Bronchial epithelial cell (primary cell): ENCODE measurements at regions not wholly inside any gene's neighbourhood (a gene's known extent, or its start where the extent isn't known, plus 50 kb on each side); places are given as distances from the start of the nearest gene placed in this dataset.

ENCODE experiments used
- DNase-seq: peaks from one replicate; pipeline ENCODE4 v3.0.0-alpha.2; 2010; ENCODE audit warnings: low read depth
- FAIRE-seq: peaks from 2 replicates; lab custom pipeline; 2011; peaks lifted over from hg19 to GRCh38; lab: Jason Lieb, UNC
- H3K27me3 ChIP-seq: 2 replicates; pipeline ENCODE4 v1.5.1; 2011; ENCODE audit warnings: low read length; ENCODE audit not compliant: control insufficient read depth, insufficient read depth
- H3K36me3 ChIP-seq: 2 replicates; pipeline ENCODE4 v1.5.1; 2011; ENCODE audit warnings: low read length; ENCODE audit not compliant: control insufficient read depth, insufficient read depth
- H3K4me3 ChIP-seq: 2 replicates; pipeline ENCODE4 v1.5.1; 2011; ENCODE audit warnings: mild to moderate bottlenecking, low read depth, low read length, control low read depth
- TF ChIP-seq, protein P1 (sequence below): IDR thresholded peaks from 2 replicates; pipeline ENCODE4 v1.5.1; 2011; ENCODE audit warnings: mild to moderate bottlenecking, moderate library complexity, low read length, control low read depth, inconsistent platforms; ENCODE audit not compliant: insufficient read depth, severe bottlenecking

DNA sequence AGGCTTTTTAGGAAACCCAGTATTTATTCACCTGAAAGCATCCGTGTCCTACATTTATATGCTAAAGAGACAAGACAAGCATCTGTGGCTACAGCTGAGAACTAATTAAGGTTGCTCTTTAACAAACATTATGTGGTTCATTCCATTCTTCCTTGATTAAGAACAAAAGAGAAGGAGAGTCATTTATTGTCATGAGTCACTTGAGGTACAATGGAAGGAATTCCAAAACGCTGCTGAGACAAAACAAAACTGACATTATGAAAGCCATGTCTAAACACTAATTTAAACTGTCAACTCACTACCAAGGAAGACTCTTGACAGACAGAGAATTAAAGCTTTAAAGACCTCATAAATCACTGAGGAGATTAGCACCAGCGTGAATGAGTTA lies 214.4 kb downstream of the BMP4 start:
- peak; percentile 3 for DNase-seq
- Histone ChIP-seq H3K4me3 (no peak overlapping the region), H3K36me3 (no peaks in the 10 kb centered on the region), H3K27me3 (no peaks in the 10 kb centered on the region)
- FAIRE-seq, result no peak
- TF ChIP-seq, protein P1, sequence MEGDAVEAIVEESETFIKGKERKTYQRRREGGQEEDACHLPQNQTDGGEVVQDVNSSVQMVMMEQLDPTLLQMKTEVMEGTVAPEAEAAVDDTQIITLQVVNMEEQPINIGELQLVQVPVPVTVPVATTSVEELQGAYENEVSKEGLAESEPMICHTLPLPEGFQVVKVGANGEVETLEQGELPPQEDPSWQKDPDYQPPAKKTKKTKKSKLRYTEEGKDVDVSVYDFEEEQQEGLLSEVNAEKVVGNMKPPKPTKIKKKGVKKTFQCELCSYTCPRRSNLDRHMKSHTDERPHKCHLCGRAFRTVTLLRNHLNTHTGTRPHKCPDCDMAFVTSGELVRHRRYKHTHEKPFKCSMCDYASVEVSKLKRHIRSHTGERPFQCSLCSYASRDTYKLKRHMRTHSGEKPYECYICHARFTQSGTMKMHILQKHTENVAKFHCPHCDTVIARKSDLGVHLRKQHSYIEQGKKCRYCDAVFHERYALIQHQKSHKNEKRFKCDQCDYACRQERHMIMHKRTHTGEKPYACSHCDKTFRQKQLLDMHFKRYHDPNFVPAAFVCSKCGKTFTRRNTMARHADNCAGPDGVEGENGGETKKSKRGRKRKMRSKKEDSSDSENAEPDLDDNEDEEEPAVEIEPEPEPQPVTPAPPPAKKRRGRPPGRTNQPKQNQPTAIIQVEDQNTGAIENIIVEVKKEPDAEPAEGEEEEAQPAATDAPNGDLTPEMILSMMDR, result no peak

DNA sequence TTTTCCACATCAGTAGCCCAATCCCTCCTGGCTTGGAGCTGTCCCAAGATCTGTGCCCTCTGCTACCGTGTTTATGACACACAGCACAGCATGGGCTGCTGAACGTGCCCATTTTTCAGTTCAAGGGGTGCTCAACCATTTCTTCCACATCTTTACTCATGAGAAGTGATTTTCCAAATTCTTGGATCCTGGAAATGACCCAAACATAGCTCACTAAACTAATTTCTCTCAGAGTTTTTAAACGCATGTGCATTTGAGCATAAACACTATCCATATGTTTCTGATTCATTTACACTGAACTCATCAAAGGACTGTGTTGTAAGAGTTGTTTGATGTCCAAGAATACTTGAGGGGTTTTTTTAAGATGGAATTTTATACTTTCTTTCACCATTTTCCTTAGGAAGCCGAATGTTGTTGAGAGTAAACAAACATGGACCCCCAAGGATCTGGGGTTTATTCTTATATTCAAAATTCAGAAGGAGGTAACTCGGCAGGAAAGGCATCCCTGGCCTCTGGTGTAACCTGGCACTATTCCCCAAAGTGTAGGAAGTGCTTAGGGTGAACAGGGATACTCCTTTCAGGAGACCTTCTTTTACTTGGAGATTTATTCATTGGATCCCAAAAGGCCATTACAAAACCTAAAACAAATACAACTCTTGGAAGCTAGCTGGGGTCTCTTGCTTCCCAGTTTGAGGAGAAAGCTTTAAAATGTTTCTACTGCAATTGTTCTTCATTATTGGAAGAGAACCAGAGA lies 215.0 kb downstream of the BMP4 start:
- no peak overlapping the region for H3K4me3 ChIP-seq
- no peaks in the 10 kb centered on the region for H3K36me3 ChIP-seq
- TF ChIP-seq, protein P1, result no peak
- no peak for FAIRE-seq
- H3K27me3 ChIP-seq, result no peaks in the 10 kb centered on the region
- DNase-seq, result no peak

DNA sequence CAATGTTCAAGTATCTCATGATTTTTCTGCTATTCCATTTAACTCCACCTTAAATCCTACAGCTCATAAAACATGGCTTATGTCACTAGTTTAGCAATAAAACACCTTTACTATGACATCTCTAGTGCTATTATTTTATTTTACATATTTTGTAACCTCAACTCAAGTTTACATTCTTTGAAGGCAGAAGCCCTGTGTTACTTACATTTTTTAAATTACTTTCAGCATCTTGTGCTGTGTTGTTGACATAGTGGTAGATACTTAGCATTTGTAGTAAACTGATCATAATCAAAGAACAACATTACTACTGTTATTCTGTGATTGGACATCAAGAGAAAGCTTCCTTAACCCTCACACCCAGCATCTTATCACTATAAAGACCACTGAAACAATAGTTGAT lies 216.1 kb downstream of the BMP4 start:
- TF ChIP-seq, protein P1, result no peak
- Histone ChIP-seq H3K36me3 (no peaks in the 10 kb centered on the region), H3K4me3 (no peak overlapping the region), H3K27me3 (no peaks in the 10 kb centered on the region)
- DNase-seq (no peak), FAIRE-seq (no peak)

DNA sequence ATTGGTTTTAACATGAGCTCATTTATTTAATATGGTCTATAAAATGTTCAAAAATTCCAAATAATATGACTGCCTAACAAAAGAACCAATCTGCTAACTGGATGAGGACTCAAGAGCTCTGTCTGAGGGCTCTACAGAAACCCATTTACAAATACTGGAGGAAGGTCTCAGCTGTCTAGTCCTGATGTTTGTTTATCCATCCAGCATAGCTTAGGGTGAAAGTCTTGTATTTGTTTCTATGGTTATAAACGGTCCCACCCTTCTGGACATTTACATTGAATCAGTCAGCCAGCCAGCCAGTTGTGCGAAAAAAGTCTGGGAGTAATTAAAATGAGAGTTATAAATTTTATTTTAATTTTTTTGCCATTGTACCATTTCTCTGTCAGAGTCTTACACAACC lies 220.7 kb downstream of the BMP4 start:
- Histone ChIP-seq H3K36me3 (no peaks in the 10 kb centered on the region), H3K4me3 (no peak overlapping the region), H3K27me3 (no peaks in the 10 kb centered on the region)
- TF ChIP-seq, protein P1, result no peak
- DNase-seq, result no peak
- no peak for FAIRE-seq

DNA sequence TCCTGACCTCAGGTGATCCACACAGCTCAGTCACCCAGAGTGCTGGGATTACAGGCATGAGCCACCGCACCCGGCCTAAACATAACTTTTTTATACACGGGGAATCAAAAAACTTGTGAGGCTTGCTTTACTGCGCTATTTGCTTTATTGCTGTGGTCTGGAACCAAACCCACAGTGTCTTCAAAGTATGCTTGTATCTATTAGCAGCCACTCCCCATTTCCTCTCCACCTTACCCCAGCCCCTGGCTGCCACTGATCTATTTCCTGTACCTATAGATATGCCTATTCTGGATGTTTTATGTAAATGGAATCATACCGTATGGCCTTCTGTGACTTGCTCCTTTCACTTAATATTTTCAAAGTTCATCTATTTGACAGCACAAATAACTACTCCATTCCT lies 233.4 kb downstream of the BMP4 start:
- DNase-seq (no peak), FAIRE-seq (no peak)
- Histone ChIP-seq H3K4me3 (no peak overlapping the region), H3K27me3 (no peaks in the 10 kb centered on the region), H3K36me3 (no peaks in the 10 kb centered on the region)
- TF ChIP-seq, protein P1, result no peak

DNA sequence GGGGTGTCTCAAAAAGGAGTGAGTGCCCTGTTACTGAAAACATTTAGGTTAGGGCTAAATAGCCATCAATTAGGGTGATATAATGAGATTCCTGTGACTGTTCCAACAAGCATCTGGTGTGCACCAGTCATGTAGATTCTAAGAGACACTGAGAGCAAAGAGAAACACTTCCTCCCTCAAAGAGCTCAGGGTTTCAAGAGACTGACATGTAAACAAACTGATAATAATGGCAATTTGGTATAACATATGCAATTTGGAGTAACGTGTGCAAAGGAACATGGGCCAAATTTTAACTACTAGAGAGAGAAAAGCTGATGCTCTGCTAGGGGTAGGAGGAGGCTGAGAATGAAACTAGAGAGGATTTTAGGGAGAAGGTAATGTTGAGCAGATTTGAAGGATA lies 237.1 kb downstream of the BMP4 start:
- no peaks in the 10 kb centered on the region for H3K36me3 ChIP-seq
- FAIRE-seq (no peak), DNase-seq (no peak)
- H3K4me3 ChIP-seq, result no peak overlapping the region
- TF ChIP-seq, protein P1, result no peak
- no peaks in the 10 kb centered on the region for H3K27me3 ChIP-seq
